D721Med (cell line): ENCODE measurements at regions not wholly inside any gene's neighbourhood (a gene's known extent, or its start where the extent isn't known, plus 50 kb on each side); places are given as distances from the start of the nearest gene placed in this dataset.

ENCODE experiments used
- DNase-seq: peaks from one replicate; pipeline ENCODE4 v3.0.0; 2011; ENCODE audit warnings: low spot score; ENCODE audit not compliant: insufficient read length
- FAIRE-seq: peaks from 2 replicates; lab custom pipeline; 2011; peaks lifted over from hg19 to GRCh38; lab: Jason Lieb, UNC
- CTCF ChIP-seq: IDR thresholded peaks from 2 replicates; pipeline ENCODE4 v1.5.1; 2012; ENCODE audit warnings: mild to moderate bottlenecking, control low read depth; ENCODE audit not compliant: insufficient read depth; ENCODE audit errors: missing control alignments

- no peak for DNase-seq
Observed at GRCh38 chr13:78743973-78744372, 85.0 kb upstream of the OBI1 start.

GRCh38 chr13:78742659-78743058 is 83.7 kb upstream of the OBI1 start:
- no peak for TF ChIP-seq CTCF
- FAIRE-seq (no peak), DNase-seq (no peak)

More at GRCh38 chr13:78743973-78744372, 85.0 kb upstream of the OBI1 start:
- FAIRE-seq: no peak
- no peak for TF ChIP-seq CTCF

GRCh38 chr13:78736142-78736541 is 77.2 kb upstream of the OBI1 start:
- no peak for DNase-seq
- TF ChIP-seq CTCF: no peak
- FAIRE-seq: no peak

- DNase-seq: no peak
- FAIRE-seq: no peak
- TF ChIP-seq CTCF: no peak
Observed at GRCh38 chr13:78732445-78733017, 73.6 kb upstream of the OBI1 start.

GRCh38 chr13:78722700-78723099 is 63.7 kb upstream of the OBI1 start:
- DNase-seq (no peak), FAIRE-seq (no peak)
- TF ChIP-seq CTCF: no peak

- no peak for FAIRE-seq
- no peak for DNase-seq
- no peak for TF ChIP-seq CTCF
Observed at GRCh38 chr13:78719367-78719766, 60.4 kb upstream of the OBI1 start.

GRCh38 chr13:78714717-78715116 is 55.8 kb upstream of the OBI1 start:
- TF ChIP-seq CTCF: no peak
- DNase-seq: no peak
- no peak for FAIRE-seq
